SKM-1 (cell line): ENCODE measurements at regions not wholly inside any gene's neighbourhood (a gene's known extent, or its start where the extent isn't known, plus 50 kb on each side); places are given as distances from the start of the nearest gene placed in this dataset.
"Not testable (repeated sequence)": the region's sequence is repeated elsewhere in the genome, so short reads cannot be mapped to it uniquely, and the experiment has no call there.

Experiments
- DNase-seq: peaks from one replicate; lab custom pipeline; 2025; ENCODE audit not compliant: unreplicated experiment; lab: John Stamatoyannopoulos, UW

DNA sequence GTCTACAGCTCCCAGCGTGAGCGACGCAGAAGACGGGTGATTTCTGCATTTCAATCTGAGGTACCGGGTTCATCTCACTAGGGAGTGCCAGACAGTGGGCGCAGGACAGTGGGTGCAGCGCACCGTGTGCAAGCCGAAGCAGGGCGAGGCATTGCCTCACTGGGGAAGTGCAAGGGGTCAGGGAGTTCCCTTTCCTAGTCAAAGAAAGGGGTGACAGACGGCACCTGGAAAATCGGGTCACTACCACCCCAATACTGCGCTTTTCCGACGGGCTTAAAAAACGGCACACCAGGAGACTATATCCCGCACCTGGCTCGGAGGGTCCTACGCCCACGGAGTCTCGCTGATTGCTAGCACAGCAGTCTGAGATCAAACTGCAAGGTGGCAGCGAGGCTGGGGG, 95.6 kb downstream of the GPX5 start:
- not testable (repeated sequence) for DNase-seq

DNA sequence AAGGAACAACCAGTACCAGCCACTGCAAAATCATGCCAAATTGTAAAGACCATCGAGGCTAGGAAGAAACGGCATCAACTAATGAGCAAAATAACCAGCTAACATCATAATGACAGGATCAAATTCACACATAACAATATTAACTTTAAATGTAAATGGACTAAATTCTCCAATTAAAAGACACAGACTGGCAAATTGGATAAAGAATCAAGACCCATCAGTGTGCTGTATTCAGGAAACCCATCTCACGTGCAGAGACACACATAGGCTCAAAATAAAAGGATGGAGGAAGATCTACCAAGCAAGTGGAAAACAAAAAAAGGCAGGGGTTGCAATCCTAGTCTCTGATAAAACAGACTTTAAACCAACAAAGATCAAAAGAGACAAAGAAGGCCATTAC, 97.6 kb downstream of the GPX5 start:
- not testable (repeated sequence) for DNase-seq

DNA sequence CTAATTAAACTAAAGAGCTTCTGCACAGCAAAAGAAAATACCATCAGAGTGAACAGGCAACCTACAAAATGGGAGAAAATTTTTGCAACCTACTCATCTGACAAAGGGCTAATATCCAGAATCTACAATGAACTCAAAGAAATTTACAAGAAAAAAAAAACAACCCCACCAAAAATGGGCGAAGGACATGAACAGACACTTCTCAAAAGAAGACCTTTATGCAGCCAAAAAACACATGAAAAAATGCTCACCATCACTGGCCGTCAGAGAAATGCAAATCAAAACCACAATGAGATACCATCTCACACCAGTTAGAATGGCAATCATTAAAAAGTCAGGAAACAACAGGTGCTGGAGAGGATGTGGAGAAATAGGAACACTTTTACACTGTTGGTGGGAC, 100.7 kb downstream of the GPX5 start:
- not testable (repeated sequence) for DNase-seq

DNA sequence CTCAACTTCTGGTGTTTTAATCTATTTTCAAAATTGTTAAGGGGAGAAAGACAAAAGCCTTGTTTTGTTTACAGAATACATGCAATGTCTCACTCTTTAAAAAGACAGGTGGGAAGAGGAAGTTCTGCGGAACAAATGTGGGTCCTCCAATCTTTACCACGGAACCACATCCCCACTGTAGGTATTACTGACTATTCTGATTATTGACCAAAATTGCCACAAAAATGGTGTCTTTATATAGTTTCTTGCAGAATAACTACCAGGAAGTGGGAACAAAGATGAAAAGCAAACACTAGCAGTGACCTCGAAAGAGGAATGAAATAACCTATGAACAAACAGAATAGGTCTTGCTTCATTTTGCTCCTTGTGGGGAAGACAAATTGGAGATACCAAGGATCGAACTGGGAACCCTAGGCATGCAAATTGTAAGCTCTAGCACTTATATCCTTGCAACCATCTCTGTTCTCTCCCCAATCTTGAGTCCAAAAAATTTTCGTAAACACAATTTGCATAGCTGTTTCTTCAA, 106.7 kb downstream of the GPX5 start:
- no peak for DNase-seq

DNA sequence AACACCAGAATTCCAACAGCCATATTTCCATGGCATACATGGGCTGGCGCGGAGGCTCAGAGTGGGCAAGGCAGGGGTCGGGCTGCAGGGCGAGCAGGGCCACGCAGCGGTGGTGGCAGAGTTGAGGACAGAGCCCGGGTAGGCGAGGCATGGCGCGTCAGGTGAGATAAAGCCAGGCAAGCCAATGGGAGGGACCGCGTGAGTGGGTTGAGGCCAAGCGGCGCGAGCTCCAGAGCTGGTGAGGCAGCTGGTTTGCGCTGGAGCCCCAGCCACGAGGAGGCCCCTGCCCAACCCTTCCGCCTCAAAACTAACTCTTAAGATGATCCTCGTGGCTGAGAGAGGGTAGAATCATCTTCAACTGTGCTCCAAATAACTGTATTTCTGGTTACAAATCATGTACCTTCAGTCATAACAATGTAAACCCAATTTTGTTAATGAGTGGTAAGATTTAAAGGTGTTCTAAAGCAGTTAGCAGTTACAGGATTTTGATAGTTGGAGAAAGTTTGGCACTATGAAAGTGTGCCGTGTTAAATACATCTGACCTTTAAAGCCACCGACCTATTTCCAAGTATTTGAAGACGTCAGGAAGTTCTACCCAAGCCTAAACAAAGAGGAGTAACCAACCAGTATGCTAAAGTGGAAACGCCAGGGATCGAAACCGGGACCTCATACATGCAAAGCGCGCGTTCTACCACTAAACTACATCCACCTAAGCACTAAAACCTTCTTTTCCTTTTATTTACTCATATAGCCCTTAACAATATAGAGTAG, 107.9 kb downstream of the GPX5 start:
- no peak for DNase-seq

DNA sequence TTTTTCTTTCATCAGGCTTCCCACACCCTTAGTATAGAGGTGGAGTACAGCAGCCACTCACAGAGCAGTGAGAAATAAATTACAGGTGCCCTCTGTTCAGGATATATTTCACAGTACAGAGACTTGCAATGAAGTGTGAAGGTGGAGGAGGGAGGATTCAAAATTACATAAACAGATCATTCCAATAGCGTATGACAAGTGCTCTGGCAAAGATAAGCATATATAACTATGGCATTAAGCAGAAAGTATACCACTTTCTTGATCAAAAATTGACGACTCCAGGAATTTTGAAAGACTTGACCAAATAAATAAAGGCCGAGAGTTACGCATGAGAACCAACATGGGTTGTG, 108.7 kb downstream of the GPX5 start:
- DNase-seq, result no peak

DNA sequence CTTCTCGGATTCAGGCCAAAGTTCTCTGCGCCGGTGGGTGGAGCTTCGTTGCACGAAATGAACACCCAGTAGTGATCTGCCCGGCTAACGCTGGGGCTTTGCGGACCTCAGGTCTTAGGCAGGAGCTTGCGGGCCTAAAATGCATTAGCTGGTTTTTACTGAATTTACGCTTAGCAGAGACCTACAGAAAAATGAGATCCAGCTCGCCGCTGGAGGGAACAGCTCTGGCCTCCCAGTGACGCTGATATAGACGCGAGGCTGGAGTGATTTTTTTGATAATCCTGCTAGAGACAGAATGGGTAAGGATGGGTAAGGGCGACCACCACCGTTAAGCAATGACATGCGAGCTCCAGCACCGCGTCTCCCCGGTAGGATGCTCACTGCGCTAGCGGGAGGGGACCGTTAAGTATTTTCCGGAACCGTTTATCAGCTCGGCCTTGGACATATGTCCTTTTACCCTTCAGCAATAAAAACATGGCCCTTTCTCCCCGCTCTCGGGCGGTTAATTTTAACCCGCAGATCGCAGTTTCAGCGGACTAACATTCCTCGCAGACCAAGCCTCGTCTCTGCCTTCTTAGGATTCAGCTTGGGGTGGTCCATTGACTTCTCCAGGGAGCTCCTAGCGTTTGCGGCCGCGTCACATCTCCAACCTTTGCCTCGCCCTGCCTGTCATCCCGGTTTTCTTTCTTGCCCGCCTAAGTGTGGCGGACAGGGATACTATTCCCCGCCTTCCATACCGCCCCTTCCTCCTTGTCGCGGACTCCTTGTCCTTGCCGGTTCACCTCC, 109.3 kb downstream of the GPX5 start:
- DNase-seq, result no peak

DNA sequence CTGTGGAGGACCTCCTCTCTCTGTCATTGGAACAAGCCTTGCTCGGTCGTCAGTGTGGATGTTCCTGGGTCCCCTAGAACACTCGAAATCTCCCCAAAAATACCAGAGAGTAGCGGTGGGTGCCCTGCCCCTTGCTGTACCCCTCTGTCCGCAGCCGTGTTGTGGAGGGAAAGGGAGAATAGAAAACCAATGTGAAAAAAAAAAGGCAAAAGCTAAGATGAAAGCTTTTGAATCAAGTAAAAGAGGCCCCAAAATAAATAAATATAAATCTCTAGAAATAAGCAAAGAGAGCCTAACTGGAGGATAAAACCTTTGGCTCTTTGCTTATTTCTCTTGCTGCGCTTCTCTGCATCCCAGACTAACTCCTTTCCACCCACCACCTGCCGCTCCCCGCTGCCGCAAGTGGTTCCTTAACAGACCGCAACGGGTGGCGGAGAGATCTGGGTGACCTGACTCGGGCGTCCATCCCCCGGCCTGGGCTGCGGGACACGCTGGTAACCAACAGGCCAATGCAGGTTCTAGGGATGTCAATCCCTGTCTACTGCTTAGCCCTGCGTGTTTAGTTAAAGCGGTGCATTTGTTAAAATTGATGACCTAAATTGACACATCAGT, 110.0 kb downstream of the GPX5 start:
- DNase-seq, result no peak

DNA sequence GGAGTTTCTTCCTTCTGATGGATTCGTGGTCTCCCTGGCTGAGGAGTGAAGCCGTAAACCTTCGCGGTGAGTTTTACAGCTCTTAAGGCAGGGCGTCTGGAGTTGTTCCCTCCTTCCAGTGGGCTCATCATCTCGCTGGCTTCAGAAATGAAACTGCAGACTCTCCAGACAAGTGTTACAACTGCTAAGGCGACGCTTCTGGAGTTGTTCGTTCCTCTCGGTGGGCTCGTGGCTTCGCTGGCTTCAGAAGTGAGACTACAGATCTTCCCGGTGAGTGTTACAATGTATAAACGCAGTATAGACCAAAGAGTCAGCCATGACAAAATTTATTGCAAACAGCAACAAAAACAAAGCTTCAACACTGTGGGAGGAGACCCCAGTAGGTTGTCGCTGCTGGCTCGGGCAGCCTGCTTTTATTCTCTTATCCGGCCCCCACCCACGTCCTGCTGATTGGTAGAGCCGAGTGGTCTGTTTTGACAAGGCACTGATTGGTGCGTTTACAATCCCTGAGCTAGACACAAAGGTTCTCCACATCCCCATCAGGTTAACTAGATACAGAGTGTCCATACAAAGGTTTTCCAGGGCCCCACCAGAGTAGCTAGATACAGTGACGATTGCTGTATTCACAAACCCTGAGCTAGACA, 113.2 kb downstream of the GPX5 start:
- no peak for DNase-seq

DNA sequence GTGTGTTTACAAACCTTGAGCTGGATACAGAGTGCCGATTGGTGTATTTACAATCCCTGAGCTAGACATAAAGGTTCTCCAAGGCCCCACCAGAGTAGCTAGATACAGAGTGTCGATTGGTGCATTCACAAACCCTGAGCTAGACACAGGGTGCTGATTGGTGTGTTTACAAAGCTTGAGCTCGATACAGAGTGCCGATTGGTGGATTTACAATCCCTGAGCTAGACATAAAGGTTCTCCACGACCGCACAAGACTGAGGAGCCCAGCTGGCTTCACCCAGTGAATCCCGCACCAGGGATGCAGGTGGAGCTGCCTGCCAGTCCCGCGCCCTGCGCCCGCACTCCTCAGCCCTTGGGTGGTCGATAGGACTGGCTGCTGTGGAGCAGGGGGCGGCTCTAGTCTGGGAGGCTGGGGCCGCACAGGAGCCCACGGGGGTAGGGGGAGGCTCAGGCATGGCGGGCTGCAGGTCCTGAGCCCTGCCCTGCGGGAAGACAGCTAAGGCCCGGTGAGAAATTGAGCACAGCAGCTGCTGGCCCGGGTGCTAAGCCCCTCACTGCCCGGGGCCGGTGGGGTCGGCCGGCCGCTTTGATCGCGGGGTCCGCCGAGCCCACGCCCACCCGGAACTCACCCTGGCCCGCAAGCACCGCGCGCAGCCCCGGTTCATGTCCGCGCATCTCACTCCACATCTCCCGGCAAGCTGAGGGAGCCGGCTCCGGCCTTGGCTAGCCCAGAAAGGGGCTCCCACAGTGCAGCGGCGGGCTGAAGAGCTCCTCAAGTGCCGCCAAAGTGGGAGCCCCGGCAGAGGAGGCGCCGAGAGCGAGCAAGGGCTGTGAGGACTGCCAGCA, 114.0 kb downstream of the GPX5 start:
- not testable (repeated sequence) for DNase-seq

DNA sequence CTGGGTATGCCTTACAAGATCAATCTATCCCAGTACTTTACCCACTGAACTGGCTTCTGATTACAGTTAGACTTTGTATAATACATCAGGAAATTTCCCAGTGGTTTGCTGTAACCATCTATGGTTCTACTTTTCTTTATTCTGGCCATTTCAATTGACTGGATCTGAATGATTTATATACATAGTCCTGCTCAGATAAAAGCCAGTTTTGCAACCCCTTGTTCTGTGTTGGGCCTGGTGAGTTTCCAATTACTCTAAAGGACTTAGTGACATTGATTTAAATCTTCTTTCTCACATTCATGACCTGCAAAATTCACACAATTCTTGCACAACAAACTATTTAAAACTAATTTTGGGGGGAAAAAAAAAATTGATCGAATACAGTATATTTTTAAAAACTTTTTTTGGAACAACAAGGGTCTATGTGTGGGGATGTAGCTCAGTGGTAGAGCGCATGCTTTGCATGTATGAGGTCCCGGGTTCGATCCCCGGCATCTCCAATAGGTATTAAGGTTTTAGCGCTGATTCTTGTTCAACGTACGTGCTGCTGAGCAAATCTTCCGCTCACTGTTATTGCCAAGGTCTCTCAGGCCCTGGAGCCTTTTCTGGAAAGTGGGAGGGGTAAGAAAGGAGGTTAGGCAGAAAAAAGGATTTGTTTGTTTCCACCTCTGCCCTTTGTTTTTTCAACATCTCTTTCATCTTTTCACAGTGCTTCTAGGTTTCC, 117.5 kb downstream of the GPX5 start:
- peak; percentile 33 for DNase-seq

DNA sequence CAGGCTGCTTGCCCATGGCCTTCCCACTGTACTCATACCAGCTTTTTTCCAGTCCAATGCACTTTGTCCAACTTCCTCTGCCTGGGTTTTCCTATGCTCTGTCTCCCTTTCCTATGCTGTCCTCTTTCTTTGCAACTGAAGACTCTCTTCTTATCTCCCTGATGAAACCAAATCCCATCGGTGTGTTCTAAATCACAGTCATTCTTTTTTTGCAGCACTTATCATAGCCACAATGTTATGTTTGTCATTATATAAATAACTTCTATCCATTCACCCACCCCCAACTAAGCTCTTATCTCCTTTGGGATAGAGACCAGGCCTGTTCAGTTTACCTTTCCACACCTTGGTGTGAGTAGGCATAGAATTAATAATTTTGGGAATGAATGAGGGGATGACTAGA, 121.0 kb downstream of the GPX5 start:
- no peak for DNase-seq

DNA sequence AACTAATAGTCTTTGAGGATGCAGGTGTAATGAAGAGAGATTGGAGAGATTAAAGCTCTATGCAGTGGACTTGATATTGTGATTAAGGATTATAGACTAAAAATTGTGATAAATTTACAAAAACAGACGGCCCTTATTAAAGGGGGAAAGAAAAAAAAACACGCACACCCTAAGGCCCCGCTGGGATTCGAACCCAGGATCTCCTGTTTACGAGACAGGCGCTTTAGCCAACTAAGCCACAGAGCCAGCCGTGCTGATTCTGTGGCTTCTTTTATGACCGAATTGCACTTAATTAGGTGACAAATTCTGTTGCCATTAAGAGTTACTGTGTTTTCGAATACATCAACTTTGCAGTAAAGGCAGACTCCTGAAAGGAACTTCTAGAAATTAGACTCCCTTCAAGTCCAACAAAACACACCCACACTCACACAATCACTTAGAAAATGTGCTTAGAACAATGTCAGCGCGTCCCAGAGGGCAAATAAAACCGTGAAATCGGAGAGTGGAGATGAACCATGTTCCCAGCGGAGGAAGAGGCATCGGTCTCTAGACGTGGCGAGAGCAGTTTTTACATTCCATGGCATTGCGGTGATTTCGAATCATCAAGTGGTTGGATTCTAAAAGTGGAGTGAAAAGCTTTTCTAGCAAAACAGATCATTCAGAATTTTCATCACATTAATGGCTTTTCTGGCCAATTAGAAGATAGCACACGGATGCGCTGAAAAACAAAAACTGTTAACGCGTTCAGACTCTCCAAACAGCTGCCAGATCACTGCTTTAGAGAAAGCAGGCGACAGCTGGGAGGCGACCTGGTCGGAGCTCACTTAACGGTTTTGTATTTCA, 122.6 kb downstream of the GPX5 start:
- peak; percentile 44 for DNase-seq

DNA sequence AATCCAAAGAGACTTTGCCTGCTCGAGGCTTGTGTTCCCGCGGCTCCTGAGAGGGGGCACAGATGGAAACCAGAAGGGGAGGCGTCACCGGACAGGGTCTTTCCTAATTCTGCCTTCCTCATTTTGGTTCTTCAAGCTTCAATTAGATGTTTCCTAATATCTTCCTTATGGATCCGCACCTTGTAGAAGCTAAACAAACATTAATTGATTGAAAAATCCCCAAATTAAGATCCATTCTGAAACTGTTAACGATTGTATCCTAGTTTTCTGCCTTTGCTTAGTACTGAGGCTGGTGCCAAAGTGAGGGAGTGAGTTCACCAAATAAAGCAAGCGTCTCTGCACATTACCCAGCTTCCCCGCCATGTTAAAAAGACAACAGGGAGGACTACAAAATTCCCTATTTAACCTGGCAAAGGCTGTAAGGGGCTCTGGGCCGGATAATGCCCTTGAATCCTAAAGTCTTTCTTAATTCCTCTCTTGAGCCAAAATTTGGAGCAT, 123.2 kb downstream of the GPX5 start:
- peak; percentile 44 for DNase-seq

DNA sequence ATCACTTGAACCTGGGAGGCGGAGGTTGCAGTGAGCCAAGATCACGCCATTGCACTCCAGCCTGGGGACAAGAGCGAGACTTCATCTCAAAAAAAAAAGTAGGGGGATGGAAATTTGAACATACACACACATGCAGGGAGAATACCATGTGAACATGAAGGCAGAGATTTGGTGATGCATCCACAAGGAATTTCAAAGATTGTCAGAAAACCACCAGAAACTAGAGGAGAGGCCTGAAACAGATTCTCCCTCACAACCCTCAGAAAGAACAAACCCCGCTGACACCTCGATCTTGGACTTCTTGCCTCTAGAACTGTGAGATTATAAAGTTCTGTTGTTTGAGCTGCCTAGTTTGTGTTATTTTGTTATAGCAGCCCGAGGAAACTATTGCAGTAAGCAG, 125.5 kb downstream of the GPX5 start:
- DNase-seq, result no peak

DNA sequence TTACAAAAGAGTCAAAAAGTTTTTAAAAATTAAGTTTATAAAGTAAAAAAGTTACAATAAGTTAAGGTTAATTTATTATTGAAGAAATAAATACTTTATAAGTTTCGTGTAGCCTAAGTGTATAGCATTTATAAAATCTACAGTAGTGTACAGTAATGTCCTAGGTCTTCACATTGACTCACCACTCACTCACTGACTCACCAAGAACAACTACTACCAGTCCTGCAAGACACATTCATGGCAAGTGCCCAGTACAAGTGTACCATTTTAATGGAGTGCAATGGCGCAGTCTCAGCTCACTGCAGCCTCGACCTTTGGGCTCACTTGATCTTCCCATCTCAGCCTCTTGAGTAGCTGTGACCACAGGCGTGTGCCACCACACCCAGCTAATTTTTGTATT, 128.2 kb downstream of the GPX5 start:
- DNase-seq, result no peak

DNA sequence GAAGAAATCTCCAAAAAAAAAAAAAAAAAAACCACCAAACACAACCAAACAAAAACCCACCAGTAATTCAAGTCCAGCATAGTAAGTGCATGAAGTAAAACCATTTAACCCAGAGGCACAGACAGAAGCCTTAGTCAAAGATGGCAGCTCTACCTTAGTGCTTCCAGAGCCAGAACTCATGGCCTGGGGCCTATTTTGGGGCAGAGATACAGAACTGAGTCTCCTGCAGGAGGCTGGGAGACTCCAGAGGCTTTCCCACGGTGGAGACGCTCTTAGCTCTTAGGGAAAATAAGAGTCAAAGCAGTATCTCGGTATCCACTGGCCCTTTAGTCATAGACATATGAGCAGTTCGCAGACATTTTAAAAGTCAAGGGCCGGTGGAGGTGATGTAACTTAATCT, 129.5 kb downstream of the GPX5 start:
- no peak for DNase-seq

DNA sequence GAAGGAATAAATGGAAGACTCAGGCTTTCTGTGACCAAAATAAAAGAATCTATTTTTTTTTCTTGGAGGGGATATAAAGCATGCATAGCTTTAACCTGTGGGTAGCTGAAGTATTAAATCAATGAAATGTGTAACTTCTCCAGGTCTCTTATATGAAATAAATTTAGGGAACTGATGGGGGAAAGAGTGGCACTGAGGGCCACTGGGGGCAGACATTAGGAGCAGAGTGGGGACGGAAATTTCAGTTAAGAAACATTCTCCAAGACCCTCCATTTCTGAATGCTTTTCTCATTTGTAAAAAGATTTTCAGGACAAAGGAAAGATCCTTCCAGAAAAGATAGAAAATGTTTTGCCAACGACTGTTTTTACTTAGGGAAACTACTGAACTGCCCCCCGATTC, 131.0 kb downstream of the GPX5 start:
- no peak for DNase-seq

DNA sequence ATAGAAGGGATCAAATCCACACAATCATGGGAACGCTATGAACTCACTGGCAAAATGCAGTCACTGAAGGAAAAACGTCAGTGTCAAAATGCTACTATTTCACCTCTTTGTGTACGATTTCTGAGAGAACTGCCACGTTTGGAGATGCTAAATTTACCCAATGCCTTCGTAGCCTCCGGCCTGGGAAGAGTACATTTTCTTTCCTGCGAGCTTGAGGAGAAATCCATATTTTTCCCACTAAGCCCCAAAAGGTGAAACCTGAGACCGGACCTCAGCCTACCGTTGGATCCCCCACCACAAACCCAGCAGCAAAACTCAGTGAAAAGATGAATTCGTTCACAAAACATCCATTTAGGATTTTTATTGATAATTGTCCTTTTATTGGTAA, 131.7 kb downstream of the GPX5 start:
- no peak for DNase-seq
